HL-60 (cell line): ENCODE measurements at regions not wholly inside any gene's neighbourhood (a gene's known extent, or its start where the extent isn't known, plus 50 kb on each side); places are given as distances from the start of the nearest gene placed in this dataset.

Source experiments
- DNase-seq, 2 experiments: peaks; one replicate each; pipeline ENCODE4 v3.0.0-alpha.2; 2010 to 2020; ENCODE audit warnings: low read depth in 1 of 2, low spot score in 1 of 2
- H3K27ac ChIP-seq: fragments of 250-450 bp; sonication (Bioruptor Pico); replicated peaks from 2 replicates; pipeline ENCODE4 v1.5.1; 2020; ENCODE audit warnings: mild to moderate bottlenecking, moderate library complexity
- H3K27me3 ChIP-seq: fragments of 250-450 bp; sonication (Bioruptor Pico); 2 replicates; pipeline ENCODE4 v1.5.1; 2021; ENCODE audit warnings: mild to moderate bottlenecking, moderate library complexity; ENCODE audit not compliant: insufficient read depth, poor library complexity, severe bottlenecking
- H3K4me3 ChIP-seq: replicated peaks from 2 replicates; pipeline ENCODE4 v1.5.1; 2011; ENCODE audit warnings: mild to moderate bottlenecking, control low read depth, low read length; ENCODE audit not compliant: insufficient read depth
- GABPA ChIP-seq: IDR thresholded peaks from 2 replicates; pipeline ENCODE4 v1.6.1; 2012; ENCODE audit warnings: low read depth
- POLR2AphosphoS5 ChIP-seq: IDR thresholded peaks from 2 replicates; pipeline ENCODE4 v1.6.1; 2012; ENCODE audit warnings: low read depth
- SPI1 ChIP-seq: IDR thresholded peaks from 2 replicates; pipeline ENCODE4 v1.6.1; 2012; ENCODE audit warnings: low read depth, mild to moderate bottlenecking, borderline replicate concordance
- TF ChIP-seq, protein P1 (sequence below): IDR thresholded peaks from one replicate; pipeline ENCODE4 v1.5.1; 2011; ENCODE audit warnings: low read length, control low read depth, inconsistent platforms; ENCODE audit not compliant: insufficient read depth
- TF ChIP-seq, protein P2 (sequence below): IDR thresholded peaks from 2 replicates; pipeline ENCODE4 v1.6.1; 2012; ENCODE audit warnings: low read depth; ENCODE audit not compliant: insufficient replicate concordance

DNA sequence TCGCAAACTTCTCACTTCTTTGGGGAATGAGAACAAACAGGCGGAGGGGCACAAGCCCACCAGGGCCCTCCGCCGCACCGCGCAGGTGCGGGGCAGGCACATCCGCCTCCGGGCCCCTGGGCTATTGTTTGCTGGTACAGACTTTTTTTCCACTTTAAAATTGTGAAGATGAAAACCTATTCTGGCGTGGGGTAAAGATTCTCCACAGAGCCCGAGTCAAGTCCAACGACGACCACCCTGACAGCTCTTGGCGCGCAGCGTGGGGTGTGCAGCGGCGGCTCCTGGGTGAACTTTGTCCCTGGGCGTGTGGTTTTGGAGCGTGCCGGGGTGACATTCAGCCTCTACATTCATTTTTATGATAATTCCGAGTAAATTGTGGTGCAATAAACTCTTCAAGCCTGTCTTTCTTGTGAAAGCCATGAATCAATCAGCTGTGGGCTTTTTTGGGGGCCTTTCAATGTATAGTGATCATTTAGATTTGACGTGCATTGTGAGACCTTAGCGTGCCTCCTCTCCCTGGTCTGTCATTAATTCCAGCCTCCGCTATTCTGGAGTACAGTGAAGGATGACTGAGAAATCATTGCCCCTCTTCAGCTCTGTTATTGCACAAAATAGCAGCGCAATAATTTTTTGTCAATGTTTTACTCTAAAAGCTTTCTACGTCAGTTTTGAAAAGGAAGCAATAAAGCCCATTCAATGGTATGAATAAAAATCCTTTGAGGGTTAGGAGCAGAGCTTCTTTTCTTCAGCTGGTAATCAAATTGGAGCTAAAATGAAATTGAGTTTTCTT is 90.0 kb downstream of the TEX29 start:
- H3K4me3 ChIP-seq: no peak overlapping the region

DNA sequence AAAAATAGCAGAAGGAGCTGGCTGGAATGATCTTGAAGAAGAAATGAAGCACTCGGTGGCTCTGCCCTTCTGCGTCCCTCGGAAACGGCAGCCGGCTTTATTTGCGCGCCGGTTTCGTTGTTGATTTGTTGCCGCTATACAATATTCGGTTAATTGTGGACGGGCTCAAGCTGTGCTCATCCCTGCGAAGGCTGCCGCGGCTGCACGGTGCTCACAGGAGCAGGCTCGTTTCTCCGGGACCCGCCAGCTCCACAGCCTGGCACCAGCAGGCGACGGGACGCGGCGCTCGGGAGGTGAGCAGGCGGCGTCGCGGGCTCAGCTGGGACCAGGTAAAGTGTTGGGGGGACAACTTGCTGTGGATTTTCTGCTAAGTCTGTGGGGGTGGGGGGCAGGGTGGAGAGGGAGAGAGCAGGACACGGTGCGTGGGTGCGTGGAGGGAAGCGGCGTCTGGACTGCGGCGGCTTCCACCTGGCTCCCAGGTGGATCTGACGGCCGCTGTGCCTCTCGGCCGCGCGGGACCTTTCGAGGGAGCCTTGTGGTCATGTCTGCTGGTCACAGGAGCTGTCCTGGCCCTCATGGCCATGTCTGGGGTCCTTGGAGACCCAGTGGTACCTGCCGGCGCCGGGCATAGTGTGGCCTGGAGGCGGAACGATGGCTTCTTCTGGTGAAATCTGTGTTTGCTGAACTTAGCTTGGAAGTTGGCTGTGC is 90.9 kb downstream of the TEX29 start:
- peaks cover 5% of the 10 kb centered on the region for H3K27me3 ChIP-seq
- H3K27ac ChIP-seq: no peak overlapping the region
- TF ChIP-seq SPI1 (no peak), GABPA (no peak)
- TF ChIP-seq, protein P1, sequence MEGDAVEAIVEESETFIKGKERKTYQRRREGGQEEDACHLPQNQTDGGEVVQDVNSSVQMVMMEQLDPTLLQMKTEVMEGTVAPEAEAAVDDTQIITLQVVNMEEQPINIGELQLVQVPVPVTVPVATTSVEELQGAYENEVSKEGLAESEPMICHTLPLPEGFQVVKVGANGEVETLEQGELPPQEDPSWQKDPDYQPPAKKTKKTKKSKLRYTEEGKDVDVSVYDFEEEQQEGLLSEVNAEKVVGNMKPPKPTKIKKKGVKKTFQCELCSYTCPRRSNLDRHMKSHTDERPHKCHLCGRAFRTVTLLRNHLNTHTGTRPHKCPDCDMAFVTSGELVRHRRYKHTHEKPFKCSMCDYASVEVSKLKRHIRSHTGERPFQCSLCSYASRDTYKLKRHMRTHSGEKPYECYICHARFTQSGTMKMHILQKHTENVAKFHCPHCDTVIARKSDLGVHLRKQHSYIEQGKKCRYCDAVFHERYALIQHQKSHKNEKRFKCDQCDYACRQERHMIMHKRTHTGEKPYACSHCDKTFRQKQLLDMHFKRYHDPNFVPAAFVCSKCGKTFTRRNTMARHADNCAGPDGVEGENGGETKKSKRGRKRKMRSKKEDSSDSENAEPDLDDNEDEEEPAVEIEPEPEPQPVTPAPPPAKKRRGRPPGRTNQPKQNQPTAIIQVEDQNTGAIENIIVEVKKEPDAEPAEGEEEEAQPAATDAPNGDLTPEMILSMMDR: no peak
- TF ChIP-seq, protein P2, sequence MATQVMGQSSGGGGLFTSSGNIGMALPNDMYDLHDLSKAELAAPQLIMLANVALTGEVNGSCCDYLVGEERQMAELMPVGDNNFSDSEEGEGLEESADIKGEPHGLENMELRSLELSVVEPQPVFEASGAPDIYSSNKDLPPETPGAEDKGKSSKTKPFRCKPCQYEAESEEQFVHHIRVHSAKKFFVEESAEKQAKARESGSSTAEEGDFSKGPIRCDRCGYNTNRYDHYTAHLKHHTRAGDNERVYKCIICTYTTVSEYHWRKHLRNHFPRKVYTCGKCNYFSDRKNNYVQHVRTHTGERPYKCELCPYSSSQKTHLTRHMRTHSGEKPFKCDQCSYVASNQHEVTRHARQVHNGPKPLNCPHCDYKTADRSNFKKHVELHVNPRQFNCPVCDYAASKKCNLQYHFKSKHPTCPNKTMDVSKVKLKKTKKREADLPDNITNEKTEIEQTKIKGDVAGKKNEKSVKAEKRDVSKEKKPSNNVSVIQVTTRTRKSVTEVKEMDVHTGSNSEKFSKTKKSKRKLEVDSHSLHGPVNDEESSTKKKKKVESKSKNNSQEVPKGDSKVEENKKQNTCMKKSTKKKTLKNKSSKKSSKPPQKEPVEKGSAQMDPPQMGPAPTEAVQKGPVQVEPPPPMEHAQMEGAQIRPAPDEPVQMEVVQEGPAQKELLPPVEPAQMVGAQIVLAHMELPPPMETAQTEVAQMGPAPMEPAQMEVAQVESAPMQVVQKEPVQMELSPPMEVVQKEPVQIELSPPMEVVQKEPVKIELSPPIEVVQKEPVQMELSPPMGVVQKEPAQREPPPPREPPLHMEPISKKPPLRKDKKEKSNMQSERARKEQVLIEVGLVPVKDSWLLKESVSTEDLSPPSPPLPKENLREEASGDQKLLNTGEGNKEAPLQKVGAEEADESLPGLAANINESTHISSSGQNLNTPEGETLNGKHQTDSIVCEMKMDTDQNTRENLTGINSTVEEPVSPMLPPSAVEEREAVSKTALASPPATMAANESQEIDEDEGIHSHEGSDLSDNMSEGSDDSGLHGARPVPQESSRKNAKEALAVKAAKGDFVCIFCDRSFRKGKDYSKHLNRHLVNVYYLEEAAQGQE: no peak
- H3K4me3 ChIP-seq: no peak overlapping the region
- no peak for DNase-seq

More for the DNA sequence above, 90.0 kb downstream of the TEX29 start:
- H3K27ac ChIP-seq: no peak overlapping the region
- peaks cover 5% of the 10 kb centered on the region for H3K27me3 ChIP-seq
- TF ChIP-seq, protein P2: no peak
- TF ChIP-seq SPI1 (no peak), POLR2AphosphoS5 (no peak), GABPA (no peak)
- TF ChIP-seq, protein P1: no peak
- no peak for DNase-seq

DNA sequence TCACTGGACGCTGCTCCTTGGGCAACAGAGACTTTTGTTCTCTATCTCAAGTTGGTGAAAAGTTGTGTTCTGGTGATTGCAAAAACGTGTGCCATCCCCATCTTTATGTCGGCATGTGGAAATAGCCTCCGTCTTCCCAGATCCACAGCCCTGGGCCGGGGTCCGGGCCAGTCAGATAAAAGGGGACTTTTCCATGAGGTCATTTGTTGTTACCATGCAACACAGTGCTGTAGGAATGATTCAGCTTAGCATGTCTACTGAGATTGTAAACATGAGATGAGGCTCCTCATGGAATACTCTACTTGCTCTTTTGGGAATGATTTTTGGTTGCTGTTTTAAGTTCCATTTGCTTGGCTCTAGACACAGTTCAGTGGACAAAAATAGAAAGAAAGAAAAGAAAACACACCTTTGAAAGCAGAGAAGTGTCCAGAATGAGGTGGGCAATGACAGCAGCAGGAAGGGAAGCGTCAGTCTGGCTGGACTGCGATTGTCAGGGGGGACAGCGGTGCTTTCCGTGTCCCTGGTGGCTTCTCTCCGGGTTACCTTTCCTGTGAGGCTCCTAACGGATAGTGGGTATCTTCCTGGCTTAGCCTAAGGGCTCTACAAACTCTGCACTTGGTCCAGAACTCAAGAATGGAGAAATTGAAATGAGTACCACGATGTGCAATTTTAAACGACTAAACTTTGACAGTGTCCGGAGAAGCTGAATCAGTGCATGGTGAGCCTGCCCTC is 91.6 kb downstream of the TEX29 start:
- no peak for DNase-seq
- no peak overlapping the region for H3K4me3 ChIP-seq
- TF ChIP-seq, protein P2: no peak
- no peak for TF ChIP-seq GABPA
- TF ChIP-seq, protein P1: no peak
- TF ChIP-seq POLR2AphosphoS5: no peak
- TF ChIP-seq SPI1: no peak
- H3K27me3 ChIP-seq: peaks cover 5% of the 10 kb centered on the region
- H3K27ac ChIP-seq: no peak overlapping the region
